Stomach (tissue), 8 donors: ENCODE measurements at regions not wholly inside any gene's neighbourhood (a gene's known extent, or its start where the extent isn't known, plus 50 kb on each side); places are given as distances from the start of the nearest gene placed in this dataset.

ENCODE experiments used
- DNase-seq, 2 donors: peaks; one replicate each; pipeline versions ENCODE4 v3.0.0 to v3.0.0-alpha.2; 2013 to 2019
- H3K27ac ChIP-seq, 5 donors: fragments of 200-600 bp in 4 of 5; sonication (generic) in 4 of 5; one replicate each; pipeline ENCODE4 v1.5.1; 2013 to 2019; ENCODE audit warnings: mild to moderate bottlenecking in 1 of 5, moderate library complexity in 1 of 5
- H3K27me3 ChIP-seq, 3 donors: fragments of 200-600 bp; sonication (generic); one replicate each; pipeline ENCODE4 v1.5.1; 2017 to 2019; ENCODE audit warnings: mixed run types in 1 of 3
- H3K36me3 ChIP-seq, 4 donors: fragments of 200-600 bp; sonication (generic); 1 replicate in 3 of 4; 2 replicates in 1 of 4; pipeline ENCODE4 v1.5.1; 2016 to 2019
- H3K4me1 ChIP-seq, 4 donors: fragments of 200-600 bp; sonication (generic); one replicate each; pipeline ENCODE4 v1.5.1; 2016 to 2019
- H3K4me3 ChIP-seq, 4 donors: fragments of 200-600 bp; sonication (generic) in 3 of 4; one replicate each; pipeline ENCODE4 v1.5.1; 2016 to 2019; ENCODE audit warnings: mild to moderate bottlenecking in 1 of 4
- H3K9me3 ChIP-seq, 4 donors: fragments of 200-600 bp; sonication (generic); one replicate each; pipeline ENCODE4 v1.5.1; 2016 to 2019
- CTCF ChIP-seq, 7 experiments: fragments of 450-650 bp in 4 of 7; fragments of 200-600 bp in 3 of 7; sonication (generic) in 3 of 7; IDR thresholded peaks; one replicate each; pipeline ENCODE4 v1.5.1; 2016 to 2019; ENCODE audit warnings: antibody characterized with exemption in 7 of 7, control low read depth in 2 of 7, mild to moderate bottlenecking in 1 of 7
- EP300 ChIP-seq: sonication (generic); formaldehyde crosslinking; IDR thresholded peaks from one replicate; pipeline ENCODE4 v1.6.1; 2017; ENCODE audit warnings: antibody characterized with exemption
- POLR2A ChIP-seq, 4 donors: fragments of 450-650 bp; IDR thresholded peaks; one replicate each; pipeline ENCODE4 v1.6.1; 2016; ENCODE audit warnings: antibody characterized with exemption in 4 of 4, control low read depth in 2 of 4, mild to moderate bottlenecking in 1 of 4, moderate library complexity in 1 of 4
- POLR2AphosphoS5 ChIP-seq, 3 donors: sonication (generic); formaldehyde crosslinking; IDR thresholded peaks; one replicate each; pipeline ENCODE4 v1.6.1; 2016; ENCODE audit warnings: antibody characterized with exemption in 3 of 3
- WGBS, 5 donors: extraction: QIAGEN DNeasy Blood & Tissue Kit in 3 of 5; methylation state at CpG; one replicate each; pipeline versions ENCODE4 v1.1.5 to v1.1.7; 2013 to 2018; 5-methylcytosine and 5-hydroxymethylcytosine counted together
- intact Hi-C: fragments of 100-400 bp; cut with DNase I; formaldehyde crosslinking; loops from one replicate; pipeline ENCODE4 v1.15.1; 2023; ENCODE audit warnings: low total_unique reads
- donor health status: healthy with polysubstance abuse.
- donor health status: Bipolar disorder and iron deficiency.
- donor health status: healthy.

DNA sequence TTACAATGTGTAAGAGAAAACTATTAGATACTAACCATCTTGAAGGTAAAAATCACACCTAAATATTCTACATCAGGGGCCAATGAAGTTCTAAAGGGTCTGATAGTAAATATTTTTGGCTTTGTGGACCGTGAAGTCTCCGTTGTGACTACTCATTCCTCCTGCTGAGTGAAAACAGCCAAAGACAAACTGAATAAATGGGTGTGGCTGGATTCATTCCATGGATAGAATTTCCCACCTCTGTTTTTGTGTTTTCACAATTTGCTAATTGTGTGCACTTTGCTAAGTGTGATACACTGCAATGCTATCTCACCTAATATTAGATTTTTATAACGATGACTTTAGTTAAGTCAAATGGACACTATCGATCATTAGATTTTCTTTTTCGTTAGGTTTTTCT, 1474.0 kb downstream of the PLA2G4A start:
- Histone ChIP-seq H3K4me1 (no peaks in the 10 kb centered on the region), H3K27me3 (no peaks in the 10 kb centered on the region), H3K27ac (no peak overlapping the region), H3K36me3 (no peaks in the 10 kb centered on the region), H3K4me3 (no peak overlapping the region), H3K9me3 (peaks cover 0 to 6% (median 2%) of the 10 kb centered on the region in 4 donors)
- WGBS, 5 donors: 66 to 76% (median 69%) methylated on average over 5 of the region's 5 CpGs
- intact Hi-C loops: no loop called here
- TF ChIP-seq POLR2AphosphoS5 (IDR thresholded peaks at IDR 0.05): no peak
- TF ChIP-seq CTCF (IDR thresholded peaks at IDR 0.05): no peak
- TF ChIP-seq EP300: no peak
- no peak for TF ChIP-seq POLR2A (IDR thresholded peaks at IDR 0.05)
- DNase-seq: no peak

GRCh38 chr1:188314557-188315137, 1485.9 kb downstream of the PLA2G4A start:
- Histone ChIP-seq H3K9me3 (no peaks in the 10 kb centered on the region), H3K36me3 (no peaks in the 10 kb centered on the region), H3K4me3 (no peak overlapping the region), H3K27me3 (no peaks in the 10 kb centered on the region), H3K27ac (no peak overlapping the region), H3K4me1 (no peaks in the 10 kb centered on the region)
- TF ChIP-seq CTCF (IDR thresholded peaks at IDR 0.05) (no peak), POLR2A (IDR thresholded peaks at IDR 0.05) (no peak), EP300 (no peak), POLR2AphosphoS5 (IDR thresholded peaks at IDR 0.05) (no peak)
- intact Hi-C loops: no loop called here
- no peak for DNase-seq

DNA sequence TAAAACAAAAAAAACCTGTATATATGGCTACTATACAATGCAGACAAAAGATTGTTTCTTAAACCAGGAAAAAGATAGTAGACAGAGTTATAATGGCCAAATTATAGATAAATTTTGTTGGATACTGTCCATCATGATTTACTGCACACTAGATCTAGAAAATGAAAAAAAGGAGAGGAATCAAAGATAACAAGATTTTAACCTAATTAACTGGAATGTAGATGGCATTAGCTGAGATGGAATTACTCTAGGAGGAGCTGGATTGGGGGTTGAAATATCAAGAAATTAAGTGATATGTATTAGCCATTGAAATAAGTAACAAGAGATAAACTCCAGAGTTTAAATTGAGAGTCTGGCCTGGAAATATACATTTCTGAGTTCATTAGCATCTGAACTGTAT, 1489.1 kb downstream of the PLA2G4A start:
- Histone ChIP-seq H3K27me3 (no peaks in the 10 kb centered on the region), H3K27ac (no peak overlapping the region), H3K9me3 (no peaks in the 10 kb centered on the region), H3K4me1 (no peaks in the 10 kb centered on the region), H3K36me3 (no peaks in the 10 kb centered on the region), H3K4me3 (no peak overlapping the region)
- intact Hi-C loops: no loop called here
- no peak for DNase-seq
- TF ChIP-seq POLR2A (IDR thresholded peaks at IDR 0.05) (no peak), CTCF (IDR thresholded peaks at IDR 0.05) (no peak), POLR2AphosphoS5 (IDR thresholded peaks at IDR 0.05) (no peak), EP300 (no peak)

DNA sequence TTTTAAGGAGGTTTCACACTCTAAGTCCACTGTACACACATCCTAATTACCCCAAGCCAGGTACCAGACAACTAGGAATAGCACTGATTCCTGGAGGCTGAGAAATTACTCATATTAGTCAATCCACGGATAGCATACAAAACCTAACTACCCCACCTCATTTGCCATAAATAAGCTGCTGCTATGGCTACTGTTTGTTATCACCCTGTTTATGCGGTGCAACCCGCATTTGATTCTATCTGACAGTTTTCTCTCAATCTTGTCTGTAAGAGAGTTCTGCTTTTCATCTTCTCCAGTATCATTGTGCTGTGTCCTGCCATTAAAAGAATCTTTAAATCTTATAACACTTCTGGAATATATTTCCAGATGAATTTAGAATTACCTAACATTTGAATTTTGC, 1496.5 kb downstream of the PLA2G4A start:
- no peak for TF ChIP-seq EP300
- no peak for TF ChIP-seq CTCF (IDR thresholded peaks at IDR 0.05)
- TF ChIP-seq POLR2A (IDR thresholded peaks at IDR 0.05): no peak
- no peak for TF ChIP-seq POLR2AphosphoS5 (IDR thresholded peaks at IDR 0.05)
- intact Hi-C loops: no loop called here
- H3K27me3 ChIP-seq: no peaks in the 10 kb centered on the region
- H3K9me3 ChIP-seq: no peaks in the 10 kb centered on the region
- no peaks in the 10 kb centered on the region for H3K36me3 ChIP-seq
- H3K4me3 ChIP-seq: no peak overlapping the region
- H3K27ac ChIP-seq: no peak overlapping the region
- no peak for DNase-seq
- WGBS, 5 donors: 85 to 92% (median 90%) methylated on average over 3 of the region's 3 CpGs
- H3K4me1 ChIP-seq: no peaks in the 10 kb centered on the region
